Pancreas (tissue), 10 donors: ENCODE measurements at regions not wholly inside any gene's neighbourhood (a gene's known extent, or its start where the extent isn't known, plus 50 kb on each side); places are given as distances from the start of the nearest gene placed in this dataset.
"Not testable (repeated sequence)": the region's sequence is repeated elsewhere in the genome, so short reads cannot be mapped to it uniquely, and the experiment has no call there.

Experiments
- ATAC-seq, 4 donors: fragments of 200-7000 bp; cut with Tn5 transposase; one replicate each; pipeline versions ENCODE4 v1.8.0 to v1.9.1; 2020; ENCODE audit warnings: mild to moderate bottlenecking in 4 of 4, moderate library complexity in 4 of 4
- DNase-seq, 6 donors: peaks; one replicate each; pipeline ENCODE4 v3.0.0-alpha.2; 2020
- FAIRE-seq: peaks from 2 replicates; lab custom pipeline; 2012; peaks lifted over from hg19 to GRCh38; lab: Jason Lieb, UNC
- H3K27ac ChIP-seq, 4 donors: fragments of 200-600 bp; sonication (generic); 1 replicate in 3 of 4; 2 replicates in 1 of 4; pipeline versions ENCODE4 v1.5.0 to v1.8.0; 2020
- H3K27me3 ChIP-seq, 4 donors: fragments of 200-600 bp; one replicate each; pipeline ENCODE4 v1.8.0; 2021
- H3K36me3 ChIP-seq, 3 donors: fragments of 200-600 bp; sonication (generic) in 1 of 3; one replicate each; pipeline versions ENCODE4 v1.5.0 to v1.8.0; 2020 to 2021
- H3K4me1 ChIP-seq, 3 donors: fragments of 200-600 bp; one replicate each; pipeline ENCODE4 v1.8.0; 2021
- H3K4me3 ChIP-seq, 4 donors: fragments of 200-600 bp; sonication (generic) in 2 of 4; one replicate each; pipeline versions ENCODE4 v1.5.0 to v1.8.0; 2020 to 2021
- H3K9me3 ChIP-seq, 4 donors: fragments of 200-600 bp; one replicate each; pipeline ENCODE4 v1.8.0; 2021
- WGBS, 2 donors: extraction: QIAGEN DNeasy Blood & Tissue Kit; methylation state at CpG; one replicate each; pipeline ENCODE4 v1.1.7; 2013; 5-methylcytosine and 5-hydroxymethylcytosine counted together
- intact Hi-C, 3 donors: fragments of 100-400 bp; cut with DNase I; formaldehyde crosslinking; loops; one replicate each; pipeline versions ENCODE4 v1.11.1 to v1.14.2; 2022
- TF ChIP-seq, protein P1 (sequence below), 4 donors: fragments of 200-600 bp; sonication (generic) in 3 of 4; IDR thresholded peaks; one replicate each; pipeline versions ENCODE4 v1.5.0 to v1.8.0; 2021; ENCODE audit warnings: antibody characterized with exemption in 4 of 4
- donor health status: healthy with polysubstance abuse.
- donor health status: DM: no; HTN: no; CAD: no; lungs with moderate emphysema.
- donor health status: DM: no; HTN: no; CAD: no.
- donor health status: control.
- donor health status: control.
- donor health status: Bipolar disorder and iron deficiency.
- donor health status: DM: yes; HTN: yes; CAD: no.
- donor health status: DM: no; HTN: no; CAD: no.
- donor health status: DM: no; HTN: no; CAD: no.
- donor health status: DM: yes; HTN: yes; CAD: no.

DNA sequence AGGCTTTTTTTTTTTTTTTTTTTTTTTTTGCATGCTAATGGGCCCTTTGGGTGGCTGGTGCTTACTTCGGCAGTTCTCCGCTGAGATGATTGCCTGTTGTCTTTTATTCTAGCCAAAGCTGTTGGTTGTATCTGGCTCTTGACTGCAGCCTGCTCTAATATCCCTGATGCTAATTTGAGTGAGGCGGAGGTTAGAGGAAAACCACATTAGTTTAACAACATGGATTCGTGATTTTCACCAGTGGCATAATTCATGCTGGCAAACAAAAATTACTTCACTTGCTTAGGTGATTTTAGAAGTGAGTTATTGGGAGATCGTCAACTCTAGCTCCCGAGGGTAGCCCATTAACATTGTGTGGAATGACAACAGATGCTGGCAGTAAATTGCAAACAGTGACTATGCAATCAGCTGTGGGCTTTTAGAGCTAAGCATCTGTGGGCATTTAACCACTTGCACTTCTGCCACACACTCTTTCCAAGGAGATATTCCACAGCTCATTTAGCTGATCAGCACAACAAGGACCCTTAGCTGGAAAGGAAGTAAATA is 97.6 kb upstream of the ZDHHC17 start:
- Histone ChIP-seq H3K4me3 (no peak overlapping the region), H3K36me3 (no peaks in the 10 kb centered on the region), H3K4me1 (no peaks in the 10 kb centered on the region), H3K9me3 (no peaks in the 10 kb centered on the region), H3K27me3 (no peaks in the 10 kb centered on the region), H3K27ac (no peak overlapping the region)
- intact Hi-C loops: no loop called here
- TF ChIP-seq, protein P1, sequence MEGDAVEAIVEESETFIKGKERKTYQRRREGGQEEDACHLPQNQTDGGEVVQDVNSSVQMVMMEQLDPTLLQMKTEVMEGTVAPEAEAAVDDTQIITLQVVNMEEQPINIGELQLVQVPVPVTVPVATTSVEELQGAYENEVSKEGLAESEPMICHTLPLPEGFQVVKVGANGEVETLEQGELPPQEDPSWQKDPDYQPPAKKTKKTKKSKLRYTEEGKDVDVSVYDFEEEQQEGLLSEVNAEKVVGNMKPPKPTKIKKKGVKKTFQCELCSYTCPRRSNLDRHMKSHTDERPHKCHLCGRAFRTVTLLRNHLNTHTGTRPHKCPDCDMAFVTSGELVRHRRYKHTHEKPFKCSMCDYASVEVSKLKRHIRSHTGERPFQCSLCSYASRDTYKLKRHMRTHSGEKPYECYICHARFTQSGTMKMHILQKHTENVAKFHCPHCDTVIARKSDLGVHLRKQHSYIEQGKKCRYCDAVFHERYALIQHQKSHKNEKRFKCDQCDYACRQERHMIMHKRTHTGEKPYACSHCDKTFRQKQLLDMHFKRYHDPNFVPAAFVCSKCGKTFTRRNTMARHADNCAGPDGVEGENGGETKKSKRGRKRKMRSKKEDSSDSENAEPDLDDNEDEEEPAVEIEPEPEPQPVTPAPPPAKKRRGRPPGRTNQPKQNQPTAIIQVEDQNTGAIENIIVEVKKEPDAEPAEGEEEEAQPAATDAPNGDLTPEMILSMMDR (IDR thresholded peaks at IDR 0.05): no peak
- no peak for ATAC-seq
- 63 to 68% methylated on average over 6 of the region's 6 CpGs for WGBS, 2 donors
- DNase-seq: no peak
- no peak for FAIRE-seq

DNA sequence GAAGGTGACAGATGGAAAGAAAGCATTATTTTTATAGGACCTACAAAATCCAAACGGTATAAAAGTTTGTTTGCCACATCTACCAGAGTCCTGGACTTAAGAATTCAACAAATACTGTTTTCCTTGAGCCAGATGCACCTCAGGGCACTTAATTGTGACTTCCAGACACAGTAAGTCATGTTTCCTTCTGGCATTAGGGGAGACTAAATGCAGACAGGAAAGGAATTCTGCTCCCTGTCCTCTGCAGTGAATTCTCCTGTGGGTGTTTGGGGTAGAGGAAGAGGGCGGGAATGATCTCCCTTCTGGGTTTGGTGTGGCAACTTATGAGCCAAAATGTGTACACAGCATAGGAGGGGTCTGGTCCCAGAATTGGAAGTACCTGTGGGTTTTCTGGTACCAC is 93.9 kb upstream of the ZDHHC17 start:
- H3K36me3 ChIP-seq: no peaks in the 10 kb centered on the region
- H3K9me3 ChIP-seq: no peaks in the 10 kb centered on the region
- H3K27me3 ChIP-seq: no peaks in the 10 kb centered on the region
- ATAC-seq (no peak), FAIRE-seq (no peak), DNase-seq (no peak)
- no peak overlapping the region for H3K4me3 ChIP-seq
- no peak overlapping the region for H3K27ac ChIP-seq
- WGBS, 2 donors: 82 to 83% methylated on average over 2 of the region's 2 CpGs
- TF ChIP-seq, protein P1 (IDR thresholded peaks at IDR 0.05): no peak
- intact Hi-C loops: no loop called here
- H3K4me1 ChIP-seq: no peaks in the 10 kb centered on the region

DNA sequence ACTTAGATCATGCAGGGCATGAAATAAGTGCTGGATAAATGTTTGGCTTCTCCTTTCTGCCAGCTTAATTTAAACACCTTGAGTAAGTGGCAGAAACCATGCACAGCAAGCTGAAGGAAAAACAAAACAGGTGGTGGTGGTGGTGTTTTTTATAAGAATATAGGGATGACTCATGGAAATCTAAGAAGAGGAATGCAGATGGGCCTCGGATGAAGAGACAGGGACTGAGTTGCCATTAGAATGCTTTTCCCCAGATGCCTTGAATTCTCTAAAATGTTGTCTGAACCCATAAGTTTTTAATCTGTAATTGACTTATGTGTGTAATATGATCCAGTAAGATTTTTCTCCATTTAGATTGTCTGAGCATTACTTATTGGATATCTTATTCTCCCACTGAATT is 93.1 kb upstream of the ZDHHC17 start:
- no peak for FAIRE-seq
- Histone ChIP-seq H3K9me3 (no peaks in the 10 kb centered on the region), H3K4me1 (no peaks in the 10 kb centered on the region), H3K27me3 (no peaks in the 10 kb centered on the region), H3K4me3 (no peak overlapping the region), H3K36me3 (no peaks in the 10 kb centered on the region), H3K27ac (no peak overlapping the region)
- no peak for DNase-seq
- WGBS, 2 donors: 74 to 87% methylated on average over 1 of the region's 1 CpG
- no peak for ATAC-seq
- TF ChIP-seq, protein P1 (IDR thresholded peaks at IDR 0.05): no peak
- intact Hi-C loops: no loop called here

DNA sequence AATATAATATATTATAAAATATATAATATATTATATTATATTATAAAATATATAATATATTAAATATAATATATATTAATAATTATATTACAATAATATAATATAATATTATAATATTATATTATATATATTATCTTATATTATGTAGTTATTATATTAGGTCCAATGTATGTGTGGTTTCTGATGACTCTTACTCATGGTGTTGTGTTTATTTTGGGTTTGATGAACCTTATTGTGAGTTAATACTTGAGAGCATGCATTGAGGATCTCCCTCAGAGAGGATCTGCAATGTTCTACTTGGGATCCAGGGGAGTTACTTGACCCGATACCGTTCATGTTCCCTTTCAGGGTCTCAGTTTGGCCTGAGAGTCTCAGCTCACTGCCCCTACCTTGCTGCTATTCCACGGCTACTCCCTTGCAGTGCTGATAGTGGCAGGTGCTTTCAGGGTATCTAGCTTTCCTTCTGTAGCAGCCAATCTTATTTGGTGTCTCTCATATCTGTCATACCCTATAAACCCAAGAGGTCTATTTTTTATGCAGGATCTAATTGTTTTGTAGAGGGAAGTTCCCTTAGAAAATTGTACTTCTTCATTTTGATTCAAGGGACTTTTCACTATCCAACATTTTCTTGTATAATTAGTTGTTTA is 89.1 kb upstream of the ZDHHC17 start:
- H3K27me3 ChIP-seq: no peaks in the 10 kb centered on the region
- 93 to 96% methylated on average over 3 of the region's 3 CpGs for WGBS, 2 donors
- no peak for FAIRE-seq

DNA sequence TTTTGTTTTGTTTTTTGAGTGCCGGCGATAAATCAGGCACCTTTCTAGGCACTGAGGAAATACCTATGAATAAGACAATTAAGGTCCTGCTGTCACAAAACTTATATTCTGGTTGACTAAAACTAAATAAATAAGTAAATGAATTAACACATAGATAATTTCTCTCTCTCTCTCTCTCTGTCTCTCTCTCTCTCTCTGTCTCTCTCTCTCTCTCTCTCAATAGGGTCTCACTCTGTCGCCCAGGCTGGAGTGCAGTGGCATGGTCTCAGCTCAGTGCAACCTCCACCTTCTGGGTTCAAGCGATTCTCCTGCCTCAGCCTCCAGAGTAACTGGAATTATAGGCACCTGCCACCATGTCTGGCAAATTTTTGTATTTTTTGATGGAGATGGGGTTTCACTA is 87.7 kb upstream of the ZDHHC17 start:
- H3K27me3 ChIP-seq, H3K4me3 ChIP-seq, FAIRE-seq, ATAC-seq, DNase-seq, intact Hi-C loops, H3K27ac ChIP-seq, H3K9me3 ChIP-seq, H3K36me3 ChIP-seq: not testable (repeated sequence)
- WGBS, 2 donors: 87 to 91% methylated on average over 4 of the region's 4 CpGs
- peaks cover 7 to 11% (median 10%) of the 10 kb centered on the region in 3 donors for H3K4me1 ChIP-seq

More for the DNA sequence above, 89.1 kb upstream of the ZDHHC17 start:
- Histone ChIP-seq H3K27ac (no peak overlapping the region), H3K9me3 (no peaks in the 10 kb centered on the region), H3K4me1 (peaks cover 3 to 7% (median 5%) of the 10 kb centered on the region in 3 donors), H3K36me3 (no peaks in the 10 kb centered on the region), H3K4me3 (no peak overlapping the region)
- no peak for DNase-seq
- TF ChIP-seq, protein P1 (IDR thresholded peaks at IDR 0.05): no peak
- intact Hi-C loops: no loop called here
- ATAC-seq: no peak
